NCI-H1048 (cell line): ENCODE measurements at regions not wholly inside any gene's neighbourhood (a gene's known extent, or its start where the extent isn't known, plus 50 kb on each side); places are given as distances from the start of the nearest gene placed in this dataset.
"Not testable (repeated sequence)": the region's sequence is repeated elsewhere in the genome, so short reads cannot be mapped to it uniquely, and the experiment has no call there.

ENCODE experiments used
- DNase-seq: peaks from one replicate; lab custom pipeline; 2025; lab: John Stamatoyannopoulos, UW

DNA sequence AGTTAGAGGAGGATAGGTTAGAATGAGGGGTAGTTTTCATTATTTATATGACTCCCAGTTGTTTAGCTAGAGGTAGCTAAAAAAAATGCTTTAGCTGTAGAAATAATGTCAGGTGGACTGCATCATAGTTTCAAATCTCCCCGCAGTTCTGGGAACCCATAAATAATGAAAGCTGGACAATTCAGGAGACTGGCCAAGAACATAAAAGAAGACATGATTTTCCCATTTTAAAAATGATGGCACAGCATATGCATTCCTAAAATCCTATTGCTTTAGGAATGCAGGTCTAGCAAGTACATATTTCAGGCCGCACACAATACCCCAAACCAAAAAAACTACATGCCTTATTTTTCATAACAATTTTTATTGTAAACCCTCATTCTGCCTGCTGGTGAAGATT lies 143.3 kb downstream of the CTH start:
- no peak for DNase-seq

- no peak for DNase-seq
These were observed 145.5 kb downstream of the CTH start for GRCh38 chr1:70556541-70556940.

GRCh38 chr1:70567167-70567566 lies 156.1 kb downstream of the CTH start:
- DNase-seq: no peak

DNA sequence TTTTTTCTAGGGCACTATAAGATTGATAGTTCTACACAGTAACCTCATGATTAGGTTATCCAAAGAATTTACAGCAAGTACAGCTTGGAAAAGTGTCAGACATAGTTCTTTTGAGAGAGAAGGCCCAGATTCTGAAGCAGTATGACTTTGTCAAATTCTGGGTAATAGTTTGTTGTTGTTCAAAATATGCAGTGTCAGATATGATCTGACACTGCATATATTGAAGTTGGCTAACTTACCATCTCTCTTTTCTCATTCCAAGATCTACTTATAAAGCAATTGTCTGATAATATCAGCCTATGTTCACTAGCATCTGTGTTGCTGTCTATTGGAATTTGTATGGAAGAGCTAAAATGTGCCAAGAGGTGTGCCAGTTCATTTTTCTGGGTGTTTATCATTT lies 160.1 kb downstream of the CTH start:
- DNase-seq: no peak

GRCh38 chr1:70573317-70573843 lies 162.3 kb downstream of the CTH start:
- DNase-seq: no peak

DNA sequence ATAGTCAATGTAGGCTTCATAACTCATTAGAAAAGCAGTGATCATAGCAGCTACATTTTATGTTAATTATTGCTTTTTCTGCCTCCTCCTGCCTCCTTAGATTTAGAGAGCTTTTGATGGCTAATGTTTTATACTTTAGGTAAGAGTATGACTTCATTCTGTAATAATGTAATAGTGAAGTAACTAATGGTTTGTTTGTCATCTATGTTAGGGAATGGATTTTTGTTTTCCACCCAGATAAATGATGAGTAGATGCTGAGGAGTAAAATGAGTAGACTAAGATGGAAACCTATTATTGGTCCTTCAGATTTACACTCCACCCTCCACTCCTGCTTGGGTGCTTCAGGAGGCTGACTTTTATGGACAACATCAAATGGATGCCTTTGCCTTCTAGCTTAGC lies 170.6 kb downstream of the CTH start:
- no peak for DNase-seq

DNA sequence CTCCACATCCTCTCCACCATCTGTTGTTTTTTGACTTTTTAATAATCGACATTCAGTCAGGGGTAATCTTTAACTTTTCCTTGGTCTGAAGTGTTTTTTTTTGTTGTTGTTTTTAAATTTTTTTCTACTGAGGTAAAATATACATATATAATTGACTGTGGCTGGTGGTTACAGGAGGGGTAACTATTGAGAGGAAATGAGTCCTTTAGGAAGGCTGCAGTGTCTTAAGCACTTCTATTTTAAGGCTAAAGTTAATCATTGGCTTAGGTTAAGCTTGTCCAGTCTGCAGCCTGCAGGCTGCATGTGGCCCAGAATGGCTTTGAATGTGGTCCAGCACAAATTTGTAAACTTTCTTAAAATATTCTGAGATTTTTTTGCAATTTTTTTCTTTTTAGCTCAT lies 172.5 kb downstream of the CTH start:
- no peak for DNase-seq

DNA sequence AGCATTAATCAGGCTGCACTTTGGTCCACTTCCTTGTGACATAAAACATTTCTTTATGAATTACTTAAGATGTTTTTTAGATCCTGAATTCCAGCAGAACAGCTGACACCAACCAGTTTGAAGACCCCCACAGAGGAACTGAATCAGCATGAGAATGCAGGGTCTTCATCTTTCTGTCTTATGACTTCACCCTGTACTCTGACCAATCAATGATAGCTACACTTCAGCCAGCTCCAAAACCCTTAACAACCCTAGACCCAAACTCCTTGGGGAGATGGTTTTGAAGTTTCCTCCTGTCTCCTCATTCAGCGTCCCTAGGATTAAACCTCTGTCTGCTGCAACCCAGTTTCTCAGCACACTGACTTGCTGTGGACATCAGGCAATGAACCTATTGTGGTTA lies 175.0 kb downstream of the CTH start:
- DNase-seq: no peak

DNA sequence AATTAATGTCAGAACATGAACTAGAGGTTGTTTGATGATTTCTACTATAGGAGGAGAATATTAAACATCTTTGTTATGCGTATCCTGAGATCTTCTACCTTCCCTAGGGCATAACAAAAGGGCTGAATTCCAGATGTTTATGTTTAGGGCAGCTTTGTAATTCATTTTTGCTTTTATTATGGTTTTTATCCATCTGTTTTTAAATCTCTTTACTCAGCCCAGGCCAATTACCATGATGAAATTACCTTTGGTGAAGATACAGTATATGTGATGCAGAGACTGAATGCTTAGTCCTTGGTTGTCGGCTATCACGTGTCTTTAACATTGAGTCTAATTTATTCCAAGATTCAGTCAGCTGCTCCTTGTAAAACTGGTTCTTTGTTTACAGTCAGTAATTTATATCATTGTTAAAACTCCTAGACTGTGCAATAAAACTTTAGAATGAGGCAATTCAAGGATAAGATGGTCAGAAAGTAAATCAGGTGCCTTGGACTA lies 176.9 kb downstream of the CTH start:
- no peak for DNase-seq

DNA sequence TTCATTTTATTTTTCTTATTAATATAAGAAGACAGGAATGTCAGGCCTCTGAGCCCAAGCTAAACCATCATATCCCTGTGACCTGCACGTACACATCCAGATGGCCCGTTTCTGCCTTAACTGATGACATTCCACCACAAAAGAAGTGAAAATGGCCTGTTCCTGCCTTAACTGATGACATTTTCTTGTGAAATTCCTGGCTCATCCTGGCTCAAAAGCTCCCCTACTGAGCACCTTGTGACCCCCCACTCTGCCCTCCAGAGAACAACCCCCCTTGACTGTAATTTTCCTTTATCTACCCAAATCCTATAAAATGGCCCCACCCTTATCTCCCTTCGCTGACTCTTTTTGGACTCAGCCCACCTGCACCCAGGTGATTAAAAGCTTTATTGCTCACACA lies 182.5 kb downstream of the CTH start:
- DNase-seq: not testable (repeated sequence)

- no peak for DNase-seq
These were observed 197.7 kb downstream of the CTH start for GRCh38 chr1:70608815-70609214.

DNA sequence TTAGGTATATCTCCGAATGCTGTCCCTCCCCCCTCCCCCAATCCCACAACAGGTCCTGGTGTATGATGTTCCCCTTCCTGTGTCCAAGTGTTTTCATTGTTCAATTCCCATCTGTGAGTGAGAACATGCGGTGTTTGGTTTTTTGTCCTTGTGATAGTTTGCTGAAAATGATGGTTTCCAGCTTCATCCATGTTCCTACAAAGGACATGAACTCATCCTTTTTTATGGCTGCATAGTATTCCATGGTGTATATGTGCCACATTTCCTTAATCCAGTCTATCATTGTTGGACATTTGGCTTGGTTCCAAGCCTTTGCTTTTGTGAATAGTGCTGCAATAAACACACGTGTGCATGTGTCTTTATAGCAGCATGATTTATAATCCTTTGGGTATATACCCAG lies 199.1 kb downstream of the CTH start:
- DNase-seq: not testable (repeated sequence)

DNA sequence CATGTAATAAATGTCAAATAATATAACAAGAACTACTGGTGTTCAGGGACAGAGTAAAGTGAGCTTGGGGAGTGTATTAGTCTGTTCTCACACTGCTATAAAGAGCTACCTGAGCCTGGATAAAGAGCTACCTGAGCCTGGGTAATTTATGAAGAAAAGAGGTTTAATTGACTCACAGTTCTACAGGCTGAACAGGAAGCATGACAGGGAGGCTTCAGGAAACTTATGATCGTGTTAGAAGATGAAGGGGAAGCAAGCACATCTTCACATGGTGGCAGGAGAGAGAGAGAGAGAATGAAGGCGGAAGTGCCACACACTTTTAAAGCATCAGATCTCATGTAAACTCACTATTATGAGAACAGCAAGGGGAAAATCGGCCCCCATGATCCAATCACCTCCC lies 205.9 kb downstream of the CTH start:
- DNase-seq: no peak

GRCh38 chr1:70617728-70618127 lies 206.7 kb downstream of the CTH start:
- DNase-seq: no peak

GRCh38 chr1:70627910-70628309 lies 216.8 kb downstream of the CTH start:
- DNase-seq: no peak

DNA sequence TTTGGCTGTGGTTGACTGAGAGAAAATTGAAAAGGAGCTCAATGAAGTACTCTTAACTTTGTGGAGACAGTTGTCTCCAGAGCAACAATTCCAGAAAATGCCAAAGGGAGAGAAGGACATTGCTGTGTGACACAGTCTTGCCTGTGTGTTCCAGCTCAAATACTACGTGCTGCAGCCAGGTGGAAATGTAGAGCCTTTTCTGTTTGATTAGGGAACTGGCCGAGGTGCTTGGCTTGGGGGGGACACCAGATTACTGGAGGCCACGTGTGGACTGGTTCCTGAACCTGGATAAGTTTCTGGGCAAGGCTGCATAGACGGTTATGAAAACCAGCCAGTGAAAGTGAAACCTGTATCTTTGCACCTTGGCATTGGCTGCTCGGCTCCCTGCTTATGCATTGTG lies 217.9 kb downstream of the CTH start:
- no peak for DNase-seq

DNA sequence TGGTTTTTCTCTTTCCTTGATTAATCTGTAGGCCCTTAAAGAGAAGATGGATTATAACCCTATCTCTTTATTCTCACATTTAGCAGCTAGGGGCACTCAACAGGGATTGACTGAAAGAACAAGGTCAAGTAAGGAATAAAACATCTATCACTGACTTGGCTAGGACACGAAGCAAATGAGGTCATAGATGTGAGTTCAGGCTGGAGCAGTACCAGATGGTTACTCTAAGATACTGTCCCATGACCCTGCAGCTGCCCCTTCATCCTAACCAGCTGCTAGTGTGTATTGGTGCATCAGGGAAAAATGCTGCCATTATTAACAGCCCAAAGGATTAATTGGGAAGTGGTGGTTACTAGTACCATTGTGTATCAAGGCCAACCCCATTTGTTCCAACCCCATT lies 221.9 kb downstream of the CTH start:
- DNase-seq: no peak

- no peak for DNase-seq
These were observed 224.8 kb downstream of the CTH start for GRCh38 chr1:70635868-70636267.

- DNase-seq: no peak
These were observed 230.8 kb downstream of the CTH start for GRCh38 chr1:70641868-70642267.

DNA sequence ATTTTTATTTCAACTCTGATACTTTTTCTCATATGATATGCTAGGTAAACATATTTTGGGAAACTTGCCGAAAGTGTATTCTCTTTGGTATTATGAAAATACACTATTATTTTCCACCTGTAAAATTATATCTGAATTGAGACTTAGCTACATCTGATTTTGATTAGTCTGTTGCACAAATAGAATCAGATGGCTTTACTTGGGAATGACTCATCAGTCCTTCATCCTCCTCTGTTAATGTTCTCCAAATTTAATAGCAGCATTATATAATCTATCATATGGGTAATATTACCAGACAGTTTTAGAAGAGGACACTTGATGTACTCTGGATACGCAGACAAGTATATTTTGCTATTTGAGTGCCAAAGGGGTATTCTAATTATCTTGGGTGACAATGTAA lies 245.3 kb downstream of the CTH start:
- no peak for DNase-seq

- DNase-seq: no peak
These were observed 248.8 kb downstream of the CTH start for GRCh38 chr1:70659891-70660290.

DNA sequence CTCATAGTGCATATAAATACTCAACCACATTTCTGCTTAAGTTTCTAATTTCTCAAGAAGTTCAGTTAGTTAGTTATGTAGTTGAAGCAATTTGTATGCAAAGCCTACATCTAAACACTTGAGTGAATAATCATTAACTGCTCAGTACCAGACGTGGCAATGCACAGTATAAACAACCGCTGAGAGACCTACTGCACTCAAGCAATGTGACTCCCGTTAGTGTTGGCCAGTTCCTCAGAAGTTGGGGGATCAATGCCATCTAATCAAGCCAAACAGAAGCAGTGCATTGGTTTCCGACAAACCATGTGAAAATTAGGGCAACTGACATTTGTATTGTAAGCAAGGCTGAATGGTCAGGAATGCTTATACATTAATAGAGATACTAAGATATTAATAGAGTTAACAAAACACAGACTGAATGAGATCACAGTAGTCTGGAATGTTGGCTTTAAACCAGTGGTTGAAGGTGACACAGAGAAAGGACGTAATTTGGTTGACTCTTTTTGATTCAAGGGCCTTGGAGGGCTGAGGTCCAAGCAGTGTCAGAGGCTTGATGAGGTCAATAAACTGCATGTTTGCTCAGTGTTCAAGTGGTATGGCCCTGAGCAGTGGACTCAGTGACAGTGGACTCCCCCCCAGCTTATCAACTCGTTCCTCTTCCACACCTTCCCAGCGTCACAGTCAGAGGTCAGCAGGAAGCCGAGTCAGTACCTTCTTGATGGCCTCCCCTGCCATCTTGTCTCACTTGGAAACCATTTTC lies 255.5 kb downstream of the CTH start:
- no peak for DNase-seq

DNA sequence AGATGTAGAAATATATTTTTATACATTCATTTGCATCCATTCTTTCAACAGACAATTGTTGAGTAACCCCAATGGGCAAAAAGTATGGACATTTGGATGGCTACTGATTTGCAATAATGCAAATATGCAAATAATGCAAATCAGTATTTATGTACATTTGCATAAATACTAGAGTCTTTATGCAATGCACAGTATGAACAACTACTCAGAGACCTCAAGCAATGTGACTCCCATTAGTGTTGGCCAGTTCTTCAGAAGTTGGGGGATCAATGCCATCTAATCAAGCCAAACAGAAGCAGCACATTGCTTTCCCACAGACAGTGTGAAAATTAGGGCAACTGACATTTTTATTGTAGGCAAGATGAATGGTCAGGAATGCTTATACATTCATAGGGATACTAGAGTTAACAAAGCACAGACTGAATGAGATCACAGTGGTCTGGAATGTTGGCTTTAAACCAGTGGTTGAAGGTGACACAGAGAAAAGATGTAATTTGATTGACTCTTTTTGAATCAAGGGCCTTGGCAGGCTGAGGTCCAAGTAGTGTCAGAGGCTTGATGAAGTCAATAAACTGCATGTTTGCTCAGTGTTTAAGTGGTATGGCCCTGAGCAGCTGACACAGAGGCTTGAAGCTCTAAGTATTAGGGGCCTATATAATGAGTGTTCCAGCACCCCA lies 256.6 kb downstream of the CTH start:
- peak; percentile 17 for DNase-seq
